Uterus (tissue), 3 donors: ENCODE measurements at regions not wholly inside any gene's neighbourhood (a gene's known extent, or its start where the extent isn't known, plus 50 kb on each side); places are given as distances from the start of the nearest gene placed in this dataset.

Experiments
- DNase-seq, 2 donors: peaks; one replicate each; pipeline ENCODE4 v3.0.0-alpha.2; 2019 to 2020
- H3K27ac ChIP-seq, 2 donors: fragments of 200-600 bp; sonication (generic); 1 replicate in 1 of 2; 2 replicates in 1 of 2; pipeline ENCODE4 v1.5.1; 2016 to 2018
- H3K27me3 ChIP-seq, 2 donors: fragments of 200-600 bp; sonication (generic); one replicate each; pipeline ENCODE4 v1.5.1; 2018 to 2019; ENCODE audit warnings: control low read depth in 1 of 2
- H3K36me3 ChIP-seq, 2 donors: fragments of 200-600 bp; sonication (generic); one replicate each; pipeline ENCODE4 v1.5.1; 2019; ENCODE audit warnings: control low read depth in 1 of 2
- H3K4me1 ChIP-seq, 2 donors: fragments of 200-600 bp; sonication (generic); one replicate each; pipeline ENCODE4 v1.5.1; 2018 to 2019; ENCODE audit warnings: control low read depth in 1 of 2
- H3K4me3 ChIP-seq, 2 donors: fragments of 200-600 bp; sonication (generic); 1 replicate in 1 of 2; 2 replicates in 1 of 2; pipeline ENCODE4 v1.5.1; 2018 to 2019; ENCODE audit warnings: mild to moderate bottlenecking in 1 of 2
- H3K9me3 ChIP-seq, 2 donors: fragments of 200-600 bp; sonication (generic); one replicate each; pipeline ENCODE4 v1.5.1; 2019; ENCODE audit warnings: control low read depth in 1 of 2
- CTCF ChIP-seq, 4 experiments: fragments of 200-600 bp in 2 of 4; fragments of 450-650 bp in 2 of 4; sonication (generic) in 2 of 4; IDR thresholded peaks; one replicate each; pipeline ENCODE4 v1.5.1; 2016 to 2019; ENCODE audit warnings: antibody characterized with exemption in 4 of 4, mild to moderate bottlenecking in 2 of 4, moderate library complexity in 1 of 4
- POLR2A ChIP-seq, 2 donors: fragments of 450-650 bp; IDR thresholded peaks; one replicate each; pipeline ENCODE4 v1.6.1; 2016; ENCODE audit warnings: antibody characterized with exemption in 2 of 2, mild to moderate bottlenecking in 1 of 2, moderate library complexity in 1 of 2
- intact Hi-C: fragments of 100-400 bp; cut with DNase I; formaldehyde crosslinking; loops from one replicate; pipeline ENCODE4 v1.15.1; 2023; ENCODE audit warnings: low total_unique reads
- donor health status: DM: yes; HTN: yes; CAD: no.

- no peaks in the 10 kb centered on the region for H3K4me1 ChIP-seq
- no peak for DNase-seq
- no peaks in the 10 kb centered on the region for H3K36me3 ChIP-seq
- no peak overlapping the region for H3K4me3 ChIP-seq
- H3K27me3 ChIP-seq = peaks cover 0 to 18% of the 10 kb centered on the region in 2 donors
- no peak overlapping the region for H3K27ac ChIP-seq
- TF ChIP-seq POLR2A (IDR thresholded peaks at IDR 0.05) (no peak), CTCF (IDR thresholded peaks at IDR 0.05) (no peak)
- no peaks in the 10 kb centered on the region for H3K9me3 ChIP-seq
- intact Hi-C loops = no loop called here
Measured at GRCh38 chrX:134173541-134174272, 63.3 kb upstream of the CCDC160 start.

GRCh38 chrX:134174273-134174660 is 62.7 kb upstream of the CCDC160 start:
- TF ChIP-seq CTCF (IDR thresholded peaks at IDR 0.05) (no peak), POLR2A (IDR thresholded peaks at IDR 0.05) (no peak)
- Histone ChIP-seq H3K36me3 (no peaks in the 10 kb centered on the region), H3K27ac (no peak overlapping the region), H3K9me3 (no peaks in the 10 kb centered on the region), H3K4me1 (no peaks in the 10 kb centered on the region), H3K27me3 (peaks cover 0 to 21% of the 10 kb centered on the region in 2 donors), H3K4me3 (no peak overlapping the region)
- intact Hi-C loops = no loop called here
- DNase-seq = no peak

- H3K4me3 ChIP-seq = no peak overlapping the region
- no peak for DNase-seq
- no peaks in the 10 kb centered on the region for H3K4me1 ChIP-seq
- peaks cover 0 to 21% of the 10 kb centered on the region in 2 donors for H3K27me3 ChIP-seq
- no peaks in the 10 kb centered on the region for H3K9me3 ChIP-seq
- no peaks in the 10 kb centered on the region for H3K36me3 ChIP-seq
- TF ChIP-seq POLR2A (IDR thresholded peaks at IDR 0.05) (no peak), CTCF (IDR thresholded peaks at IDR 0.05) (no peak)
- H3K27ac ChIP-seq = no peak overlapping the region
- intact Hi-C loops = no loop called here
Measured at GRCh38 chrX:134174859-134175258, 62.1 kb upstream of the CCDC160 start.

- peaks cover 0 to 13% of the 10 kb centered on the region in 2 donors for H3K27me3 ChIP-seq
- H3K36me3 ChIP-seq = no peaks in the 10 kb centered on the region
- no peaks in the 10 kb centered on the region for H3K4me1 ChIP-seq
- no peak overlapping the region for H3K4me3 ChIP-seq
- intact Hi-C loops = no loop called here
- DNase-seq = no peak
- H3K9me3 ChIP-seq = no peaks in the 10 kb centered on the region
- TF ChIP-seq POLR2A (IDR thresholded peaks at IDR 0.05) (no peak), CTCF (IDR thresholded peaks at IDR 0.05) (no peak)
- H3K27ac ChIP-seq = no peak overlapping the region
Measured at GRCh38 chrX:134177527-134177926, 59.5 kb upstream of the CCDC160 start.

- intact Hi-C loops = no loop called here
- no peaks in the 10 kb centered on the region for H3K4me1 ChIP-seq
- TF ChIP-seq CTCF (IDR thresholded peaks at IDR 0.05) (no peak), POLR2A (IDR thresholded peaks at IDR 0.05) (no peak)
- peaks cover 0 to 23% of the 10 kb centered on the region in 2 donors for H3K27me3 ChIP-seq
- DNase-seq = no peak
- H3K4me3 ChIP-seq = no peak overlapping the region
- no peak overlapping the region for H3K27ac ChIP-seq
- H3K36me3 ChIP-seq = no peaks in the 10 kb centered on the region
- no peaks in the 10 kb centered on the region for H3K9me3 ChIP-seq
Measured at GRCh38 chrX:134180601-134181274, 56.2 kb upstream of the CCDC160 start.
